Endothelial cell of umbilical vein (primary cell): ENCODE measurements at regions not wholly inside any gene's neighbourhood (a gene's known extent, or its start where the extent isn't known, plus 50 kb on each side); places are given as distances from the start of the nearest gene placed in this dataset.
A peak's percentile ranks its signal among the peaks of the same experiment; 100 is the strongest.

ENCODE experiments used
- BruUV-seq: library from RNA; stranded (reverse); fragments of 400-500 nt; replicated peaks from 2 replicates; lab custom pipeline; 2021; lab: Mats Ljungman, UMichigan
- CTCF ChIA-PET: fragments of 300-600, 350-600 bp; sonication (Branson Sonifier 250); formaldehyde crosslinking; loops from one replicate; lab custom pipeline; 2021; ENCODE audit warnings: antibody characterized with exemption, inconsistent platforms; lab: Charles Lee
- POLR2A ChIA-PET: fragments of 300-600, 350-600 bp; sonication (Branson Sonifier 250); formaldehyde crosslinking; loops from one replicate; lab custom pipeline; 2021; ENCODE audit warnings: antibody characterized with exemption, inconsistent platforms; lab: Charles Lee
- DNase-seq: peaks from one replicate; pipeline ENCODE4 v3.0.0-alpha.2; 2011; ENCODE audit warnings: low read depth, low spot score
- FAIRE-seq: peaks from 2 replicates; lab custom pipeline; 2011; peaks lifted over from hg19 to GRCh38; lab: Jason Lieb, UNC
- H2AFZ ChIP-seq: 2 replicates; pipeline ENCODE4 v1.6.0; 2012; ENCODE audit warnings: low read depth, low read length, control low read depth, inconsistent platforms
- H3K27ac ChIP-seq: 2 replicates; pipeline ENCODE4 v1.5.1; 2011; ENCODE audit warnings: low read depth, mild to moderate bottlenecking, control low read depth, low read length, moderate library complexity; ENCODE audit not compliant: insufficient read depth
- H3K27me3 ChIP-seq, 2 experiments: 2 replicates each; pipeline versions ENCODE4 v1.6.0 to v1.6.1; 2011; ENCODE audit warnings: low read length in 2 of 2, mixed read lengths in 1 of 2; ENCODE audit not compliant: control insufficient read depth in 2 of 2, insufficient read depth in 2 of 2
- H3K36me3 ChIP-seq, 2 experiments: 2 replicates in 1 of 2; 3 replicates in 1 of 2; pipeline ENCODE4 v1.5.1; 2011; ENCODE audit warnings: low read length in 2 of 2, mild to moderate bottlenecking in 1 of 2, moderate library complexity in 1 of 2; ENCODE audit not compliant: control insufficient read depth in 2 of 2, insufficient read depth in 2 of 2; ENCODE audit errors: extremely low read depth in 1 of 2
- H3K4me1 ChIP-seq: 3 replicates; pipeline ENCODE4 v1.5.1; 2011; ENCODE audit warnings: mild to moderate bottlenecking, low read length; ENCODE audit not compliant: control insufficient read depth, insufficient read depth; ENCODE audit errors: extremely low read depth
- H3K4me2 ChIP-seq: 2 replicates; pipeline ENCODE4 v1.6.1; 2011; ENCODE audit warnings: low read length, control low read depth, mixed read lengths; ENCODE audit not compliant: insufficient read depth
- H3K4me3 ChIP-seq, 3 experiments: fragments of 200-600 bp in 1 of 3; sonication (generic), shearing (Covaris generic) in 1 of 3; replicated peaks in 1 of 3; 2 replicates each; pipeline ENCODE4 v1.5.1; 2011 to 2016; ENCODE audit warnings: control low read depth in 3 of 3, low read length in 3 of 3, mild to moderate bottlenecking in 2 of 3, inconsistent platforms in 1 of 3, low read depth in 1 of 3, moderate library complexity in 1 of 3; ENCODE audit not compliant: insufficient read depth in 1 of 3
- H3K79me2 ChIP-seq: 2 replicates; pipeline ENCODE4 v1.6.0; 2012; ENCODE audit warnings: low read length, inconsistent platforms; ENCODE audit not compliant: control insufficient read depth, insufficient read depth
- H3K9ac ChIP-seq: replicated peaks from 2 replicates; pipeline ENCODE3; 2011; ENCODE audit warnings: low read length, control low read depth; ENCODE audit not compliant: insufficient read depth; ENCODE audit errors: extremely low read depth
- H3K9me1 ChIP-seq: replicated peaks from 3 replicates; pipeline ENCODE4 v1.6.0; 2011; ENCODE audit warnings: mild to moderate bottlenecking, low read length; ENCODE audit not compliant: control insufficient read depth, insufficient read depth; ENCODE audit errors: extremely low read depth
- H3K9me3 ChIP-seq: replicated peaks from 2 replicates; pipeline ENCODE4 v1.5.1; 2012; ENCODE audit warnings: low read length, inconsistent platforms; ENCODE audit not compliant: control insufficient read depth, insufficient read depth
- H4K20me1 ChIP-seq: replicated peaks from 2 replicates; pipeline ENCODE3; 2011; ENCODE audit warnings: mild to moderate bottlenecking, low read length; ENCODE audit not compliant: control insufficient read depth, insufficient read depth; ENCODE audit errors: extremely low read depth
- FOS ChIP-seq: IDR thresholded peaks from 2 replicates; pipeline ENCODE4 v1.6.1; 2011; ENCODE audit warnings: mild to moderate bottlenecking, low read length, moderate library complexity, borderline replicate concordance; ENCODE audit not compliant: insufficient read depth
- GATA2 ChIP-seq: IDR thresholded peaks from 2 replicates; pipeline ENCODE4 v1.7.0; 2011; ENCODE audit warnings: low read depth, mild to moderate bottlenecking, moderate library complexity, mixed read lengths, low read length; ENCODE audit not compliant: insufficient read length, insufficient read depth
- JUN ChIP-seq: IDR thresholded peaks from 2 replicates; pipeline ENCODE4 v1.6.1; 2011; ENCODE audit warnings: borderline replicate concordance, low read depth; ENCODE audit not compliant: insufficient read length, insufficient read depth
- POLR2AphosphoS5 ChIP-seq: IDR thresholded peaks from 2 replicates; pipeline ENCODE4 v1.6.1; 2012; ENCODE audit warnings: low read depth, mild to moderate bottlenecking, control low read depth, low read length, moderate library complexity; ENCODE audit not compliant: insufficient read depth
- dilution Hi-C: fragments of 300-500 bp; cut with MboI; formaldehyde crosslinking; loops from one replicate; pipeline ENCODE4 v1.15.0; 2019; ENCODE audit warnings: low sequenced_read_pairs; ENCODE audit not compliant: extremely low pct_ligation_motif_present
- intact Hi-C: fragments of 100-400 bp; cut with micrococcal nuclease; formaldehyde crosslinking; loops from one replicate; pipeline ENCODE4 v1.10.0; 2022
- TF ChIP-seq, protein P1 (sequence below): IDR thresholded peaks from 2 replicates; pipeline ENCODE4 v1.6.1; 2011; ENCODE audit not compliant: insufficient read depth, insufficient read length

DNA sequence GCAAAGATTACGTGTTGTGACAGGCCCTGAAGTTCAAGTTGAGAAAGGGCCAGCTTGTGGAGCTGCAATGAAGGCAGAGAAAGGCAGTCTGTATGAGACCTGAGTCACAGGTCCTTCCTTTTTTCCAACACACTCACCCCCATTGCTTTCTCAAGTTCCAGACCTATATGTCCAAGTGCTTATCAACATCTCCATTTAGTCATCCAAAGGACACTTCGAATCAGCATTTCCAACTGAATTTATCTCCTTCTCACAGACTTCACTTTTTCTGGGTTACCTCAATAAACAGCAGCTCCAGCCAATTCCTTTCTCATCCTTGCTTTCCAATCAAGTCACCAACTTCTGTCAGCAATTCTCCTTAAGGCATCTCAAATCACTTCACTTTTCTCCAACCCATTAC lies 56.4 kb upstream of the KIF21A start:
- no peaks in the 10 kb centered on the region for H4K20me1 ChIP-seq

More for the DNA sequence above, 56.4 kb upstream of the KIF21A start:
- Histone ChIP-seq H3K27ac (no peak overlapping the region), H3K79me2 (no peaks in the 10 kb centered on the region), H3K36me3 (no peaks in the 10 kb centered on the region), H3K9me1 (no peaks in the 10 kb centered on the region), H3K9me3 (no peaks in the 10 kb centered on the region), H3K4me1 (peaks cover 7% of the 10 kb centered on the region), H3K9ac (no peak overlapping the region), H3K4me2 (no peak overlapping the region), H3K4me3 (no peak overlapping the region), H2AFZ (no peak overlapping the region), H3K27me3 (no peaks in the 10 kb centered on the region)
- TF ChIP-seq, protein P1, sequence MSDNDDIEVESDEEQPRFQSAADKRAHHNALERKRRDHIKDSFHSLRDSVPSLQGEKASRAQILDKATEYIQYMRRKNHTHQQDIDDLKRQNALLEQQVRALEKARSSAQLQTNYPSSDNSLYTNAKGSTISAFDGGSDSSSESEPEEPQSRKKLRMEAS = no peak
- TF ChIP-seq FOS = peak; percentile 7
- no peak for TF ChIP-seq JUN
- TF ChIP-seq POLR2AphosphoS5 = no peak
- TF ChIP-seq GATA2 = no peak
- no TSS peak for BruUV-seq
- FAIRE-seq (no peak), DNase-seq (no peak)
- dilution Hi-C loops (no loop called here), intact Hi-C loops (no loop called here)
- ChIA-PET POLR2A (no interaction called here), CTCF (no interaction called here)
